AG04449 (cell line): ENCODE measurements at regions not wholly inside any gene's neighbourhood (a gene's known extent, or its start where the extent isn't known, plus 50 kb on each side); places are given as distances from the start of the nearest gene placed in this dataset.
A peak's percentile ranks its signal among the peaks of the same experiment; 100 is the strongest.

Source experiments
- CTCF ChIA-PET: fragments of 350-600 bp; formaldehyde crosslinking; extraction: SDS; loops from one replicate; lab custom pipeline; 2021; ENCODE audit warnings: antibody characterized with exemption; lab: Yijun Ruan, JAX
- POLR2A ChIA-PET: fragments of 400-600, 350-600 bp; formaldehyde crosslinking; extraction: SDS; loops from one replicate; lab custom pipeline; 2020; ENCODE audit warnings: antibody characterized with exemption, inconsistent platforms; lab: Yijun Ruan, JAX
- DNase-seq: peaks from one replicate; pipeline ENCODE4 v3.0.0-alpha.2; 2010; ENCODE audit warnings: low read depth, low spot score
- H3K4me3 ChIP-seq: 2 replicates; pipeline ENCODE4 v1.5.1; 2011; ENCODE audit warnings: low read depth, mild to moderate bottlenecking, control low read depth, low read length
- CTCF ChIP-seq: IDR thresholded peaks from one replicate; pipeline ENCODE4 v1.5.1; 2011; ENCODE audit warnings: mild to moderate bottlenecking, moderate library complexity, low read length, control low read depth, inconsistent platforms; ENCODE audit not compliant: insufficient read depth; ENCODE audit errors: missing control alignments

GRCh38 chr2:224147174-224147573, 108.1 kb upstream of the SERPINE2 start:
- no peak overlapping the region for H3K4me3 ChIP-seq
- no peak for TF ChIP-seq CTCF
- ChIA-PET POLR2A (interaction anchor here (1.1 kb wide), 1 partner anchor 108 kb away, joined by 3 read pairs; the partner anchor contains the start of gene SERPINE2), CTCF (interaction anchor here (1.0 to 4.0 kb wide), 5 partner anchors 13 to 153 kb away, joined by 3 to 19 read pairs (median 4); no protein-coding TSS in a partner anchor)
- DNase-seq = no peak

GRCh38 chr2:224146356-224147160, 107.5 kb upstream of the SERPINE2 start:
- DNase-seq = no peak
- ChIA-PET CTCF (interaction anchor here (0.8 to 4.0 kb wide), 7 partner anchors 9 to 153 kb away, joined by 3 to 19 read pairs (median 3); no protein-coding TSS in a partner anchor), POLR2A (interaction anchor here (0.9 to 1.1 kb wide), 2 partner anchors 17 to 110 kb away, joined by 3 to 4 read pairs; no protein-coding TSS in a partner anchor)
- no peak overlapping the region for H3K4me3 ChIP-seq
- TF ChIP-seq CTCF = no peak

DNA sequence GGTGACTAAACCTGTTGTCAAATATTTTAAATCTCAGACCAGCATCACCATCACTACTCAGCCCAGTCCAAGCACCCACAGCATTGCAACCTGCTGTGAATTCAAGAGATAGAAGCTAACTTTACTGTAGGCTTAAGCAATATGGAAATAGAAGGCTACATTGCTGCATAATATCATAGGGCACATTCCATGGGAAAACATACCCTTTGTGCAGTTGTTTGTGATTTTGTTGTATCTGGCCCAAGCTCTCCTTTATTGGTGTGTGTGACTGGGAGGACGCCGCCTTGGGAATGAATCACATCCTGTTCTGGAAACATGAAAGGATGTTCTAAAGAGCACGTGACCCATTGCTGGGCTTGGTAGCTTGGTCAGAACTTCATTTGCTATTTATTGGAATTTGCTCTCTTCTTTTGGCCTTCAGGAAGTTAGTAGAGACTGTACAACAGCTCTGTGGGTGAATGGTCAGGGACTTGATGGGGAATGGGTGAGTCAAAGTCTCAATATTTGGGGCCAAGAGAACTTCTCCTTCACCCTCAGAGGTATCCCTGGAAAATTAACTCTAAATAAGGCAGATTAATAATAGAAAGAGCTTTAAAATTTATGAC, 106.8 kb upstream of the SERPINE2 start:
- H3K4me3 ChIP-seq = no peak overlapping the region
- CTCF ChIA-PET = interaction anchor here (0.8 to 4.0 kb wide), 5 partner anchors 10 to 152 kb away, joined by 3 to 19 read pairs (median 4); no protein-coding TSS in a partner anchor
- no peak for TF ChIP-seq CTCF
- POLR2A ChIA-PET = interaction anchor here (0.9 to 1.1 kb wide), 2 partner anchors 17 to 111 kb away, joined by 3 to 4 read pairs; no protein-coding TSS in a partner anchor
- peak; percentile 47 for DNase-seq

- no peak for DNase-seq
- no peak overlapping the region for H3K4me3 ChIP-seq
- POLR2A ChIA-PET = no interaction called here
- CTCF ChIA-PET = interaction anchor here (1.4 to 4.0 kb wide), 6 partner anchors 10 to 172 kb away, joined by 3 to 19 read pairs (median 6); no protein-coding TSS in a partner anchor
- no peak for TF ChIP-seq CTCF
Measured at GRCh38 chr2:224143526-224143925, 104.4 kb upstream of the SERPINE2 start.

GRCh38 chr2:224142397-224143312, 103.6 kb upstream of the SERPINE2 start:
- no peak for DNase-seq
- ChIA-PET CTCF (interaction anchor here (0.8 to 2.7 kb wide), 9 partner anchors 9 to 172 kb away, joined by 3 to 12 read pairs (median 5); no protein-coding TSS in a partner anchor), POLR2A (interaction anchor here (0.7 to 1.0 kb wide), 3 partner anchors 9 to 33 kb away, joined by 3 to 4 read pairs (median 3); no protein-coding TSS in a partner anchor)
- TF ChIP-seq CTCF = no peak
- no peak overlapping the region for H3K4me3 ChIP-seq
